ENCODE measurements at regions not wholly inside any gene's neighbourhood (a gene's known extent, or its start where the extent isn't known, plus 50 kb on each side); places are given as distances from the start of the nearest gene placed in this dataset.
A peak's percentile ranks its signal among the peaks of the same experiment; 100 is the strongest.
"Not testable (repeated sequence)": the region's sequence is repeated elsewhere in the genome, so short reads cannot be mapped to it uniquely, and the experiment has no call there.

DNA sequence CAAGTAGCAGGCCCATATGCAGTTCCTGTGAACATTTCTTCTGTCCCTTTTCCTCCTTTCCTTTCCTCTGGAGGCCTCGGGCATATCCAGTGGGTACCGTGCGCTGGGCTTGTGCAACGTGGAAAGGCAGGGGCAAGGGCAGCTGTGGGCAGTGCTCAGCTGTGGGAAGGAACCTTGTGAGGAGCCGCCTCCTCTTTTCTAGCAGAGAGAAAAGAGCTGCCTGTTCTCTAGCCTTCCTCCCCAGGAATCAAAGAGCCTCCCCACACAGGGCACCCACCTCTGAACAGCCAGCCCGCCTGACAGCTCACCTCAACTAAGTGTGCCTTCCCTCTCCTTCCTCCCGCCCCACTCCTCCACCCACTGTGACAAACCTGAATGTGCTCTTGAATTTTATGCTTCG, 143.3 kb upstream of the HDDC2 start:
- no peaks in the 10 kb centered on the region for H3K36me3 ChIP-seq
- H3K4me1 ChIP-seq (replicated peaks) = no peaks in the 10 kb centered on the region
- H3K4me3 ChIP-seq = no peak overlapping the region
- no peak for DNase-seq (ENCODE audit: low read depth in 1 of 2, low spot score in 2 of 2)
- no peaks in the 10 kb centered on the region for H3K9me3 ChIP-seq (replicated peaks)
- no peaks in the 10 kb centered on the region for H3K27me3 ChIP-seq (replicated peaks)
- no peak overlapping the region for H3K27ac ChIP-seq

GRCh38 chr6:125446011-125446410, 144.2 kb upstream of the HDDC2 start:
- no peaks in the 10 kb centered on the region for H3K9me3 ChIP-seq (replicated peaks)
- no peak overlapping the region for H3K4me3 ChIP-seq
- no peak for DNase-seq (ENCODE audit: low read depth in 1 of 2, low spot score in 2 of 2)
- H3K27ac ChIP-seq = no peak overlapping the region
- no peaks in the 10 kb centered on the region for H3K36me3 ChIP-seq
- no peaks in the 10 kb centered on the region for H3K27me3 ChIP-seq (replicated peaks)
- H3K4me1 ChIP-seq (replicated peaks) = no peaks in the 10 kb centered on the region

GRCh38 chr6:125451750-125452149, 150.0 kb upstream of the HDDC2 start:
- no peaks in the 10 kb centered on the region for H3K9me3 ChIP-seq (replicated peaks)
- H3K4me3 ChIP-seq = no peak overlapping the region
- no peaks in the 10 kb centered on the region for H3K36me3 ChIP-seq
- no peaks in the 10 kb centered on the region for H3K27me3 ChIP-seq (replicated peaks)
- no peaks in the 10 kb centered on the region for H3K4me1 ChIP-seq (replicated peaks)
- no peak overlapping the region for H3K27ac ChIP-seq
- no peak for DNase-seq (ENCODE audit: low read depth in 1 of 2, low spot score in 2 of 2)

DNA sequence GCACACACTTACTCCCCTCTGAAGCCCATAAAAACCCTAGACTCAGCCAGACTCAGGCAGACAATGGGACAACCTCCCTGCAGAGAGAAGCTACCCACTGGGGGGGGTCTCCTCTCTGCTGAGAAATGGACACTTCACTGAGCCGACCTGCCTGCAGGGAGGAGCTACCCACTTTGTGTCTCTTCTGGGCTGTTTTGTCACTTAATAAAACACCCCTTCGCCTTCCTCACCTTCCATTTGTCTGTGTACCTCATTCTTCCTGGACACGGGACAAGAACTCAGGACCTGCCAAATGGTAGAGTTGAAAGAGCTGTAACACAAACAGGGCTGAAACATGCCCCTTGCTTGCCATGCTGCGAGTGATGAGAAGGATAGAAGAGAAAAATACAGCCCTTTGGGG, 151.7 kb upstream of the HDDC2 start:
- Histone ChIP-seq H3K27me3 (replicated peaks) (no peaks in the 10 kb centered on the region), H3K36me3 (no peaks in the 10 kb centered on the region), H3K9me3 (replicated peaks) (0 out of 2 replicates have a peak, but pooled peaks cover 3% of the 10 kb centered on the region), H3K4me3 (no peak overlapping the region), H3K27ac (no peak overlapping the region), H3K4me1 (replicated peaks) (no peaks in the 10 kb centered on the region)
- no peak for DNase-seq (ENCODE audit: low read depth in 1 of 2, low spot score in 2 of 2)

- H3K4me1 ChIP-seq (replicated peaks) = no peaks in the 10 kb centered on the region
Measured at GRCh38 chr6:125454351-125454750, 152.6 kb upstream of the HDDC2 start.

GRCh38 chr6:125458493-125458892, 156.7 kb upstream of the HDDC2 start:
- not testable (repeated sequence) for H3K27ac ChIP-seq; H3K4me3 ChIP-seq; H3K4me1 ChIP-seq (replicated peaks); DNase-seq (ENCODE audit: low read depth in 1 of 2, low spot score in 2 of 2); H3K9me3 ChIP-seq (replicated peaks); H3K36me3 ChIP-seq; H3K27me3 ChIP-seq (replicated peaks)

More at GRCh38 chr6:125454351-125454750, 152.6 kb upstream of the HDDC2 start:
- no peaks in the 10 kb centered on the region for H3K36me3 ChIP-seq
- no peak overlapping the region for H3K4me3 ChIP-seq
- H3K27ac ChIP-seq = no peak overlapping the region
- H3K9me3 ChIP-seq (replicated peaks) = peaks cover 3% of the 10 kb centered on the region; the same call in 1 of the 2 replicates
- no peaks in the 10 kb centered on the region for H3K27me3 ChIP-seq (replicated peaks)
- DNase-seq (ENCODE audit: low read depth in 1 of 2, low spot score in 2 of 2) = no peak

- H3K4me1 ChIP-seq (replicated peaks) = peaks cover 12% of the 10 kb centered on the region
- H3K9me3 ChIP-seq (replicated peaks); H3K27me3 ChIP-seq (replicated peaks); H3K27ac ChIP-seq; H3K4me3 ChIP-seq; DNase-seq (ENCODE audit: low read depth in 1 of 2, low spot score in 2 of 2); H3K36me3 ChIP-seq: not testable (repeated sequence)
Measured at GRCh38 chr6:125465332-125465731, 163.6 kb upstream of the HDDC2 start.

DNA sequence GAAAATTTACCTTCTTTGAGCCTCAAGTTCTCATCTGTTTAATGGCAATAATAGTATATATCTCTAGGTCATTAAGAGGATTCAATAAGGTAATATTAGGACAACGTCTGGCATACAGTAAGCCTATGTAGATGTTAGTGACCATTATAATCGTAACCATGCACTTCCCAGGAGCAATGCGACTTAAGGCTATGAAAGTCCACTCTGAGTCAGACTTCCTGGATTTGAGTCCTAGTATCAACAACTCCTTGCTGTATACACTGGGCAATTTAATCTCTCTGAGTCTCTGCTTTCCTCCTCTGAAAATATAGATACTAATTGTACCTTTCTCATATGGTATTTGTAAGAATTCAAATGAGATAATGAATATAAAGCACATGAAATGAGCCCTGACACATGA, 168.1 kb upstream of the HDDC2 start:
- H3K27me3 ChIP-seq (replicated peaks) = 0 out of 2 replicates have a peak, but pooled peaks cover 3% of the 10 kb centered on the region
- peak in 1 of 2 experiments; percentile 17 for DNase-seq (ENCODE audit: low read depth in 1 of 2, low spot score in 2 of 2)
- no peak overlapping the region for H3K4me3 ChIP-seq
- H3K9me3 ChIP-seq (replicated peaks) = no peaks in the 10 kb centered on the region
- H3K4me1 ChIP-seq (replicated peaks) = peaks cover 12% of the 10 kb centered on the region
- no peak overlapping the region; the same call in 1 of the 2 replicates for H3K27ac ChIP-seq
- no peaks in the 10 kb centered on the region for H3K36me3 ChIP-seq

DNA sequence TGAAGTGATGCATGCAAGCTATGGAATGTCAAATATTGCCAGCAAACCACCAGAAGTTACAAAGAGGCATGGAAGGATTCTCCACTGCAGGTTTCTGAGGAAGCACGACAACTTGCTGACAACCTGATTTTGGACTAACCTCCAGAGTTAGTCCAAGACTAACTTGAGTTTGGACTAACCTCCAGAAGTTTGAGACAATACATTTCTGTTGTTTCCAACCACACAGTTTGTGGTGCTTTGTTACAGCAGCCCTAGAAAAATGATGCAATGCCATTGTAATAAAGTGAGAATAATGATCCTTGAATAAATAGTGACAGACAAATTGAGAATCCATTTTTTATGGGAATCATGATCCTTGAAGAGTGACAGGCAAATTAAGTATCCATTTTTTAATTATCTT, 169.9 kb upstream of the HDDC2 start:
- Histone ChIP-seq H3K4me3 (no peak overlapping the region), H3K4me1 (replicated peaks) (peaks cover 12% of the 10 kb centered on the region), H3K27me3 (replicated peaks) (0 out of 2 replicates have a peak, but pooled peaks cover 3% of the 10 kb centered on the region), H3K9me3 (replicated peaks) (no peaks in the 10 kb centered on the region), H3K27ac (no peak overlapping the region), H3K36me3 (no peaks in the 10 kb centered on the region)
- DNase-seq (ENCODE audit: low read depth in 1 of 2, low spot score in 2 of 2) = no peak

DNA sequence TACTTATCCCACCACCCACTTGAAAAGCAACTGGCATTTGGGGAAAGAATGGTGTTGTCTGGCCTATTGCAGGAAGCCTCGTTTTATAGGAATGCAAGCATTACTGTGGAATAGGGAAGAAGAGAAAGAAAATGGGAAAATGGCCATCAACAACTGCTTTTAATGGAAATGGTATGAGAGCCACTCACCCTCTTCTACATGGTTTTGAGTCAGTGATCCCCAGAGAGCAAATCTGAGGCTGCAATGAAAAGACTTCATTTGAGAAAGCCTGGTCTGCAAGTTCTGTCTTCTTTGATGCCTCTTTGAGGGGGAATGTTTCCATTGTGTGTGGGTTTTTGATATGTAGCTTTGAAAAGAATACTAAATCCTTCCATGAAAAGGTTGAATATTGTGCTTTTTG, 172.3 kb upstream of the HDDC2 start:
- Histone ChIP-seq H3K4me1 (replicated peaks) (peaks cover 12% of the 10 kb centered on the region), H3K27me3 (replicated peaks) (0 out of 2 replicates have a peak, but pooled peaks cover 3% of the 10 kb centered on the region), H3K4me3 (no peak overlapping the region), H3K27ac (no peak overlapping the region), H3K9me3 (replicated peaks) (no peaks in the 10 kb centered on the region), H3K36me3 (no peaks in the 10 kb centered on the region)
- no peak for DNase-seq (ENCODE audit: low read depth in 1 of 2, low spot score in 2 of 2)

GRCh38 chr6:125477156-125477555, 175.4 kb upstream of the HDDC2 start:
- no peaks in the 10 kb centered on the region for H3K4me1 ChIP-seq (replicated peaks)
- H3K4me3 ChIP-seq = no peak overlapping the region
- DNase-seq (ENCODE audit: low read depth in 1 of 2, low spot score in 2 of 2) = no peak
- no peaks in the 10 kb centered on the region for H3K36me3 ChIP-seq
- no peak overlapping the region for H3K27ac ChIP-seq
- H3K9me3 ChIP-seq (replicated peaks) = no peaks in the 10 kb centered on the region
- no peaks in the 10 kb centered on the region for H3K27me3 ChIP-seq (replicated peaks)

DNA sequence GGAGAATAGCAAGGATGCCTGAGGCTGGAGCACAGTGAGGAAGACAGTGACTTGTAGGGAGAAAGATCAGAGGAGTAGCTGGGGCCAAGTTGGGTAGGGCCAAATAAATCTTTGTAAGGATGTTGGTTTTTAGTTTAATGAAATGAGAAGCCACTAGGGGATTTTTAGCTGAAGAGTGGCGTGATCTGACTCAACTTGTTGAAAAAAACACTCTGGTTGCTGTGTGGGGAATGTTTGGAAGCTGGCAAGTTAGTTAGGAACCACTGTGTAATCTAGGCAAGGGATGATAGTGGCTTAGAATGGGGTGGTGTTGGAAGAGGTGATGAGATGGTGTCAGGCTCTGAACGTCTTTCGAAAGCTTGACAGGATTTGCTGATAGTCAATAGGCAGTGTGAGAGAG, 176.1 kb upstream of the HDDC2 start:
- no peaks in the 10 kb centered on the region for H3K9me3 ChIP-seq (replicated peaks)
- H3K27me3 ChIP-seq (replicated peaks) = no peaks in the 10 kb centered on the region
- no peak for DNase-seq (ENCODE audit: low read depth in 1 of 2, low spot score in 2 of 2)
- no peak overlapping the region for H3K4me3 ChIP-seq
- H3K36me3 ChIP-seq = no peaks in the 10 kb centered on the region
- H3K4me1 ChIP-seq (replicated peaks) = no peaks in the 10 kb centered on the region
- no peak overlapping the region for H3K27ac ChIP-seq

- Histone ChIP-seq H3K4me3 (no peak overlapping the region), H3K4me1 (replicated peaks) (no peaks in the 10 kb centered on the region), H3K36me3 (no peaks in the 10 kb centered on the region), H3K27ac (no peak overlapping the region), H3K9me3 (replicated peaks) (no peaks in the 10 kb centered on the region), H3K27me3 (replicated peaks) (no peaks in the 10 kb centered on the region)
- no peak for DNase-seq (ENCODE audit: low read depth in 1 of 2, low spot score in 2 of 2)
Measured at GRCh38 chr6:125480146-125480545, 178.4 kb upstream of the HDDC2 start.

GRCh38 chr6:125480571-125480970, 178.8 kb upstream of the HDDC2 start:
- H3K27me3 ChIP-seq (replicated peaks) = no peaks in the 10 kb centered on the region
- H3K9me3 ChIP-seq (replicated peaks) = no peaks in the 10 kb centered on the region
- no peak for DNase-seq (ENCODE audit: low read depth in 1 of 2, low spot score in 2 of 2)
- no peaks in the 10 kb centered on the region for H3K4me1 ChIP-seq (replicated peaks)
- H3K36me3 ChIP-seq = no peaks in the 10 kb centered on the region
- H3K4me3 ChIP-seq = no peak overlapping the region
- H3K27ac ChIP-seq = no peak overlapping the region

GRCh38 chr6:125481056-125481455, 179.3 kb upstream of the HDDC2 start:
- no peaks in the 10 kb centered on the region for H3K36me3 ChIP-seq
- H3K4me3 ChIP-seq = no peak overlapping the region
- H3K27me3 ChIP-seq (replicated peaks) = no peaks in the 10 kb centered on the region
- no peaks in the 10 kb centered on the region for H3K9me3 ChIP-seq (replicated peaks)
- H3K4me1 ChIP-seq (replicated peaks) = no peaks in the 10 kb centered on the region
- no peak for DNase-seq (ENCODE audit: low read depth in 1 of 2, low spot score in 2 of 2)
- H3K27ac ChIP-seq = no peak overlapping the region

Data from SJSA1 (cell line).